HUES6 (cell line): ENCODE measurements at regions not wholly inside any gene's neighbourhood (a gene's known extent, or its start where the extent isn't known, plus 50 kb on each side); places are given as distances from the start of the nearest gene placed in this dataset.

Experiments
- H3K27ac ChIP-seq: 2 replicates; pipeline ENCODE4 v1.7.0; 2013; ENCODE audit warnings: low read depth, mild to moderate bottlenecking, low read length, inconsistent platforms
- H3K27me3 ChIP-seq: 2 replicates; pipeline ENCODE4 v1.6.1; 2013; ENCODE audit warnings: low read length; ENCODE audit not compliant: control insufficient read depth, insufficient read depth
- H3K36me3 ChIP-seq: 2 replicates; pipeline ENCODE4 v1.6.1; 2013; ENCODE audit warnings: low read length; ENCODE audit not compliant: control insufficient read depth, insufficient read depth
- H3K4me1 ChIP-seq: 2 replicates; pipeline ENCODE4 v1.6.1; 2013; ENCODE audit warnings: low read length; ENCODE audit not compliant: control insufficient read depth, insufficient read depth
- H3K4me3 ChIP-seq: 2 replicates; pipeline ENCODE4 v1.5.1; 2013; ENCODE audit warnings: low read depth, low read length
- H3K9ac ChIP-seq: one replicate; pipeline ENCODE4 v1.6.1; 2013; ENCODE audit warnings: mild to moderate bottlenecking, low read length
- H3K9me3 ChIP-seq: 2 replicates; pipeline ENCODE4 v1.6.1; 2013; ENCODE audit warnings: low read depth, low read length; ENCODE audit not compliant: control insufficient read depth, insufficient read depth

- Histone ChIP-seq H3K9ac (no peak overlapping the region), H3K4me3 (no peak overlapping the region), H3K27ac (no peak overlapping the region), H3K27me3 (no peaks in the 10 kb centered on the region), H3K36me3 (no peaks in the 10 kb centered on the region), H3K9me3 (peaks cover 8% of the 10 kb centered on the region; the same call in 1 of the 2 replicates), H3K4me1 (no peaks in the 10 kb centered on the region)
Measured at GRCh38 chr16:13863075-13863765, 56.7 kb upstream of the ERCC4 start.

- H3K9ac ChIP-seq, result no peak overlapping the region
- H3K36me3 ChIP-seq, result no peaks in the 10 kb centered on the region
- H3K9me3 ChIP-seq, result peaks cover 8% of the 10 kb centered on the region; the same call in 1 of the 2 replicates
- no peaks in the 10 kb centered on the region for H3K27me3 ChIP-seq
- H3K27ac ChIP-seq, result no peak overlapping the region
- no peaks in the 10 kb centered on the region for H3K4me1 ChIP-seq
- H3K4me3 ChIP-seq, result no peak overlapping the region
Measured at GRCh38 chr16:13864689-13865088, 55.3 kb upstream of the ERCC4 start.

- H3K27me3 ChIP-seq, result no peaks in the 10 kb centered on the region
- H3K27ac ChIP-seq, result no peak overlapping the region
- no peak overlapping the region for H3K4me3 ChIP-seq
- H3K9me3 ChIP-seq, result peaks cover 8% of the 10 kb centered on the region; the same call in 1 of the 2 replicates
- H3K9ac ChIP-seq, result no peak overlapping the region
- H3K36me3 ChIP-seq, result no peaks in the 10 kb centered on the region
- H3K4me1 ChIP-seq, result no peaks in the 10 kb centered on the region
Measured at GRCh38 chr16:13866073-13866472, 53.9 kb upstream of the ERCC4 start.
